Uterus (tissue), 2 donors: ENCODE measurements at regions not wholly inside any gene's neighbourhood (a gene's known extent, or its start where the extent isn't known, plus 50 kb on each side); places are given as distances from the start of the nearest gene placed in this dataset.

Experiments used
- CTCF ChIP-seq, 4 experiments: fragments of 200-600 bp in 2 of 4; fragments of 450-650 bp in 2 of 4; sonication (generic) in 2 of 4; IDR thresholded peaks; one replicate each; pipeline ENCODE4 v1.5.1; 2016 to 2019; ENCODE audit warnings: antibody characterized with exemption in 4 of 4, mild to moderate bottlenecking in 2 of 4, moderate library complexity in 1 of 4
- POLR2A ChIP-seq, 2 donors: fragments of 450-650 bp; IDR thresholded peaks; one replicate each; pipeline ENCODE4 v1.6.1; 2016; ENCODE audit warnings: antibody characterized with exemption in 2 of 2, mild to moderate bottlenecking in 1 of 2, moderate library complexity in 1 of 2

GRCh38 chr1:30126848-30127247, 596.5 kb downstream of the MATN1 start:
- TF ChIP-seq CTCF (IDR thresholded peaks at IDR 0.05) (no peak), POLR2A (IDR thresholded peaks at IDR 0.05) (no peak)
